Stimulated activated CD4-positive, alpha-beta T cell treated with anti-CD3 and anti-CD28 coated beads, Interleukin-1b, Interleukin-23, amount 100 ng/mL, for 1 hour (primary cell): ENCODE measurements at regions not wholly inside any gene's neighbourhood (a gene's known extent, or its start where the extent isn't known, plus 50 kb on each side); places are given as distances from the start of the nearest gene placed in this dataset.

ENCODE experiments used
- DNase-seq, 2 donors: peaks; one replicate each; pipeline ENCODE4 v3.0.0-alpha.2; 2020; ENCODE audit warnings: low read depth in 2 of 2

DNA sequence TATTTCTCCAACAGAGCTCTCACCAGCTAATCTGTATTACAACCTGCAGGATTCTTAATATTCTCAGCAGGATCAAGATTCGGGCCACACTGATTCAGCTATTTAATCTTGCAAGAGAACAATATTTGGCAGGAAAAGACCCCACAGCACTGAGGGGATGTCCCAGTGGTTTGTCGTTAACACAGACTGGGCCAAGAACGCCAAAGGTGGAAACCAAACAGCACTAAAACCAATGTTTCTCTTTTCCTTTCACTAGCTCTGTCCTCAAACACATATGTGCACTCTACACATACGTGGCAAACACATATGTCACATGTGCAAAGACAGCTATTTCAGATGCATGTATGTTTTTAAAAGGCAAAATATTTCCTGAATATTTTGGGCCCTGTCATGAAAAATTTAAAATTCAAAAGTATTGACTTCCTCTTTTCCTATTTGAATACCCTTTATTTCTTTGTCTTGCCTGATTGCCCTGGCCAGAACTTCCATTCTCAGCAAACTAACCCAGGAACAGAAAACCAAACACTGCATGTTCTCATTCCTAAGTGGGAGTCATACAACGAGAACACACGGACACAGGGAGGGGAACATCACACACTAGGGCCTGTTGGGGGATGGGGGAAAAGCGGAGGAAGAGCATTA lies 51.7 kb upstream of the NEBL start:
- DNase-seq = no peak
